ENCODE measurements at regions not wholly inside any gene's neighbourhood (a gene's known extent, or its start where the extent isn't known, plus 50 kb on each side); places are given as distances from the start of the nearest gene placed in this dataset.
A peak's percentile ranks its signal among the peaks of the same experiment; 100 is the strongest.

DNA sequence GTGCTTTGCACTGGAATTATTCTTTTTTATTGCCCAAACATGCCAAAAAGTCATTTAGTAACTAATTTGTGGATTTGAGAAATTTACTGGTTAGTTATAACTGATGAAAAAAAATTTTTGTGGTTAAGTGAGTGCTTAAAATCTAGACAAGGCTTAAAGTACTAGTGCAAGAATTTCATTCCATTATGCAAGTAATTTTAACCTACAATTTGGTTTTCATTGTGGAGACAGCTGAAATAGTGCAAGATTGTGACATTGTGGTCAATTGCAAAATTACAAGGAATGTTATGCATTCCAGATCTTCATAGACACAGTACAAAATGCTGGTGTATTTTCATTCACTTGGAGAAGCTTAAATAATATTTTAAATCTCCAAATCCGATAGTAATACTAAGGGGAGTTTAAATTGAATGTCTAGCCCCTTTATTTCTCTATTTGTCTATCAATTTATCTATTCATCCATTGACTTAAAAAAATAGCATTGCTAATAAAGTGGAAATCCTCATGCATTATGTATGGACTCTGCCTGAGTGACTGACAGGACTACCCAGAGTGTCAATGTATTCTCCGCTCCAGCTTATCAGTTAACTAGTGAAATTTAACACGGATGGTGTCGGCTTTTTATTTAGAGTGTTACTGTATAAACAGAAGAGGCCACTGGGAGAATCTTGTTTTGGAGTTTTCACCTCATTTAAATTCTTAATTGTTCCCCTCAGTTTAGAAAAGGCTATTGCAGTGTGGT is 125.9 kb downstream of the ALX1 start:
- no peak for TF ChIP-seq JUND (IDR thresholded peaks at IDR 0.05)
- no peak for TF ChIP-seq RAD21 (IDR thresholded peaks at IDR 0.05; ENCODE audit: low read length)
- no peak for TF ChIP-seq USF1 (IDR thresholded peaks at IDR 0.05; ENCODE audit: borderline replicate concordance, low read depth)
- TF ChIP-seq RCOR1 (IDR thresholded peaks at IDR 0.05; ENCODE audit: low read length): no peak
- no peak for TF ChIP-seq SMC3 (IDR thresholded peaks at IDR 0.05; ENCODE audit: low read depth, low read length)
- TF ChIP-seq GATA2 (CRISPR knock-in tag; IDR thresholded peaks at IDR 0.05): no peak
- no peak for TF ChIP-seq FOXM1 (IDR thresholded peaks at IDR 0.05; ENCODE audit: low read depth)
- TF ChIP-seq ELF1 (IDR thresholded peaks at IDR 0.05): no peak
- H3K9ac ChIP-seq: no peak overlapping the region
- CTCF ChIA-PET: interaction anchor here (0.6 to 3.1 kb wide), 4 partner anchors 9 to 25 kb away, joined by 3 to 12 read pairs (median 4); no protein-coding TSS in a partner anchor
- no peaks in the 10 kb centered on the region for H3K9me3 ChIP-seq
- H3K27me3 ChIP-seq (ENCODE audit: insufficient read depth): no peaks in the 10 kb centered on the region
- H3F3A ChIP-seq (replicated peaks; ENCODE audit: insufficient read depth): no peaks in the 10 kb centered on the region
- DNase-seq: no peak
- no peak overlapping the region for H2AFZ ChIP-seq (ENCODE audit: low read depth)
- H3K4me2 ChIP-seq: no peak overlapping the region
- H3K4me1 ChIP-seq (ENCODE audit: control insufficient read depth in 1 of 2, insufficient read depth in 2 of 2, low read depth in 1 of 2, low read length in 1 of 2): 0 out of 4 replicates have a peak, but pooled peaks cover 0 to 6% of the 10 kb centered on the region in 2 experiments
- 54% methylated on average over 4 of the region's 4 CpGs for WGBS (ENCODE audit: low lambda C conversion rate)
- H4K20me1 ChIP-seq (ENCODE audit: insufficient read depth): no peaks in the 10 kb centered on the region
- POLR2A ChIA-PET: interaction anchor here (0.5 kb wide), 1 partner anchor 70 kb away, joined by 3 read pairs; no protein-coding TSS in a partner anchor
- no peaks in the 10 kb centered on the region for H3K36me3 ChIP-seq (replicated peaks in 1 of 2; ENCODE audit: control insufficient read depth in 1 of 2, insufficient read depth in 2 of 2, low read length in 1 of 2)
- H3K27ac ChIP-seq (ENCODE audit: low read depth in 2 of 2, low read length in 1 of 2): no peak overlapping the region
- no peak overlapping the region for H3K4me3 ChIP-seq (ENCODE audit: low read depth in 2 of 2, low read length in 1 of 2)
- H3K9me2 ChIP-seq: no peaks in the 10 kb centered on the region
- no peaks in the 10 kb centered on the region for H3K79me2 ChIP-seq (ENCODE audit: insufficient read depth)

GRCh38 chr12:85413266-85413665 is 133.2 kb downstream of the ALX1 start:
- ChIA-PET CTCF (no interaction called here), POLR2A (no interaction called here)
- no peaks in the 10 kb centered on the region for H3K9me3 ChIP-seq
- H3K27ac ChIP-seq (ENCODE audit: low read depth in 2 of 2, low read length in 1 of 2): no peak overlapping the region
- H3K9ac ChIP-seq: no peak overlapping the region
- no peaks in the 10 kb centered on the region for H3K4me1 ChIP-seq (ENCODE audit: control insufficient read depth in 1 of 2, insufficient read depth in 2 of 2, low read depth in 1 of 2, low read length in 1 of 2)
- no peaks in the 10 kb centered on the region for H3F3A ChIP-seq (replicated peaks; ENCODE audit: insufficient read depth)
- 50% methylated on average over 2 of the region's 2 CpGs for WGBS (ENCODE audit: low lambda C conversion rate)
- no peaks in the 10 kb centered on the region for H4K20me1 ChIP-seq (ENCODE audit: insufficient read depth)
- no peak overlapping the region for H3K4me2 ChIP-seq
- no peak overlapping the region for H2AFZ ChIP-seq (ENCODE audit: low read depth)
- H3K36me3 ChIP-seq (replicated peaks in 1 of 2; ENCODE audit: control insufficient read depth in 1 of 2, insufficient read depth in 2 of 2, low read length in 1 of 2): no peaks in the 10 kb centered on the region
- no peaks in the 10 kb centered on the region for H3K79me2 ChIP-seq (ENCODE audit: insufficient read depth)
- no peak overlapping the region for H3K4me3 ChIP-seq (ENCODE audit: low read depth in 2 of 2, low read length in 1 of 2)
- no peak for TF ChIP-seq RAD21 (IDR thresholded peaks at IDR 0.05; ENCODE audit: low read length)
- no peak for TF ChIP-seq ELF1 (IDR thresholded peaks at IDR 0.05)
- TF ChIP-seq TCF12 (IDR thresholded peaks at IDR 0.05): peak; percentile 46; the same call in 1 of the 2 replicates
- TF ChIP-seq, protein P1, sequence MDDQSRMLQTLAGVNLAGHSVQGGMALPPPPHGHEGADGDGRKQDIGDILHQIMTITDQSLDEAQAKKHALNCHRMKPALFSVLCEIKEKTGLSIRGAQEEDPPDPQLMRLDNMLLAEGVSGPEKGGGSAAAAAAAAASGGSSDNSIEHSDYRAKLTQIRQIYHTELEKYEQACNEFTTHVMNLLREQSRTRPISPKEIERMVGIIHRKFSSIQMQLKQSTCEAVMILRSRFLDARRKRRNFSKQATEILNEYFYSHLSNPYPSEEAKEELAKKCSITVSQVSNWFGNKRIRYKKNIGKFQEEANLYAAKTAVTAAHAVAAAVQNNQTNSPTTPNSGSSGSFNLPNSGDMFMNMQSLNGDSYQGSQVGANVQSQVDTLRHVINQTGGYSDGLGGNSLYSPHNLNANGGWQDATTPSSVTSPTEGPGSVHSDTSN (IDR thresholded peaks at IDR 0.05): peak; percentile 27; the same call in 1 of the 2 replicates
- no peak for DNase-seq
- no peaks in the 10 kb centered on the region for H3K27me3 ChIP-seq (ENCODE audit: insufficient read depth)
- no peaks in the 10 kb centered on the region for H3K9me2 ChIP-seq

DNA sequence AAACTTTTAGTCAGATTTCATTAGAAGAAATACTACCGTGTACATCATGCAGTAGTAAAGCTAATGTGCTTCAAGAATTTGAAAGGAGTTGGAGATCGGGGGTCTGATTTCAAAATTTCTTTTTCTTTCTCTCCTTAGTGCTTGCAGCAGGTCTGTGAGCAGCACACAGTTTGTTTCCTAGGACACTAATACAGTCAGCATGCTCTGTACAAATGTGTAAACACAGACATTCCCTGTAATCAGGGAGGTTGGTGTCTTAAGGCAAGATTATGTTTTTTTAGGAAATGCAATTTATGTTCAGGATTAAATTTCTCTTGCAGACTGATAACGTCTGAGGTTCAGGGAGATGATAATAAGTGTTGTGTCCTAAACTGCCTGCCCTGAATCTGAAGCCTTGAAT is 142.7 kb downstream of the ALX1 start:
- no peak overlapping the region for H3K4me2 ChIP-seq
- no peak overlapping the region for H3K27ac ChIP-seq (ENCODE audit: low read depth in 2 of 2, low read length in 1 of 2)
- no peaks in the 10 kb centered on the region for H3K9me2 ChIP-seq
- H2AFZ ChIP-seq (ENCODE audit: low read depth): no peak overlapping the region; the same call in 1 of the 2 replicates
- no peak overlapping the region for H3K9ac ChIP-seq
- CTCF ChIA-PET: no interaction called here
- no peaks in the 10 kb centered on the region for H4K20me1 ChIP-seq (ENCODE audit: insufficient read depth)
- no peaks in the 10 kb centered on the region for H3K27me3 ChIP-seq (ENCODE audit: insufficient read depth)
- H3K4me1 ChIP-seq (ENCODE audit: control insufficient read depth in 1 of 2, insufficient read depth in 2 of 2, low read depth in 1 of 2, low read length in 1 of 2): peaks cover 2 to 6% of the 10 kb centered on the region in 2 experiments; a peak in 3 of 4 replicates
- WGBS (ENCODE audit: low lambda C conversion rate): 31% methylated on average over 3 of the region's 3 CpGs
- POLR2A ChIA-PET: no interaction called here
- H3K4me3 ChIP-seq (ENCODE audit: low read depth in 2 of 2, low read length in 1 of 2): no peak overlapping the region
- H3K79me2 ChIP-seq (ENCODE audit: insufficient read depth): no peaks in the 10 kb centered on the region
- H3K36me3 ChIP-seq (replicated peaks in 1 of 2; ENCODE audit: control insufficient read depth in 1 of 2, insufficient read depth in 2 of 2, low read length in 1 of 2): no peaks in the 10 kb centered on the region
- H3F3A ChIP-seq (replicated peaks; ENCODE audit: insufficient read depth): no peaks in the 10 kb centered on the region
- H3K9me3 ChIP-seq: no peaks in the 10 kb centered on the region
- DNase-seq: no peak
- TF ChIP-seq REST (IDR thresholded peaks at IDR 0.05; ENCODE audit: low read depth, low read length): no peak
- no peak for TF ChIP-seq POLR2AphosphoS5 (IDR thresholded peaks at IDR 0.05; ENCODE audit: low read depth, low read length)
- TF ChIP-seq EZH2phosphoT487 (IDR thresholded peaks at IDR 0.05; ENCODE audit: borderline replicate concordance, low read depth): no peak
- TF ChIP-seq GABPA (IDR thresholded peaks at IDR 0.05; ENCODE audit: low read depth): no peak
- TF ChIP-seq, protein P1 (IDR thresholded peaks at IDR 0.05): no peak
- no peak for TF ChIP-seq MEF2A (IDR thresholded peaks at IDR 0.05; ENCODE audit: borderline replicate concordance, low read depth)
- no peak for TF ChIP-seq FOXJ3 (CRISPR knock-in tag; IDR thresholded peaks at IDR 0.05)
